Hepatocyte (in vitro differentiated cells): ENCODE measurements at regions not wholly inside any gene's neighbourhood (a gene's known extent, or its start where the extent isn't known, plus 50 kb on each side); places are given as distances from the start of the nearest gene placed in this dataset.

Source experiments
- CTCF ChIP-seq: fragments of 200-600 bp; sonication (generic); IDR thresholded peaks from 2 replicates; pipeline ENCODE4 v1.5.1; 2016; ENCODE audit warnings: antibody characterized with exemption, mild to moderate bottlenecking; ENCODE audit not compliant: poor library complexity
- EZH2phosphoT487 ChIP-seq: fragments of 200-600 bp; sonication (generic); IDR thresholded peaks from one replicate; pipeline ENCODE4 v1.6.1; 2018; ENCODE audit warnings: antibody characterized with exemption, mild to moderate bottlenecking, low read depth, moderate library complexity; ENCODE audit not compliant: unreplicated experiment, severe bottlenecking

DNA sequence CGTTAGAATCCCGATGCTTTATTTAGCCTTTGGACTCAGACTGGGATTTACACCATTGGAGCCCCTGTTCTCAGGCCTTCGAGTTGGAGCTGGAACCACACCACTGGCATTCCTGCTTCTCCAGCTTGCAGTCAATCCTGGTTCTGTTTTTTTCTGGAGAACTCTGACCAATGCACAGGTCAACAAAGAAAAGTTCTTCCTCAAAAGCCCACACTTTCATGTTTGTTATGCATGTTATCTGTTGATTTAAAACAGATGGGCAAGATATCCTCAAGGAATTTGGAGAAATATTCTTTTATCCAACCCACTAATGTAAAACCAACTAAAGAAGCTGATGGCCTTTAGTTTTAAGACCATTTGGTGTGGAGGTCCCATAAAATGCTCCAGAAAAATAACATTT, 205.7 kb downstream of the ANKRD60 start:
- TF ChIP-seq CTCF (no peak), EZH2phosphoT487 (no peak)
